SHP77 treated with DMSO at 0.1 percent for 48 hours (cell line): ENCODE measurements at regions not wholly inside any gene's neighbourhood (a gene's known extent, or its start where the extent isn't known, plus 50 kb on each side); places are given as distances from the start of the nearest gene placed in this dataset.
A peak's percentile ranks its signal among the peaks of the same experiment; 100 is the strongest.

ENCODE experiments used
- DNase-seq: peaks from one replicate; lab custom pipeline; 2025; lab: John Stamatoyannopoulos, UW

DNA sequence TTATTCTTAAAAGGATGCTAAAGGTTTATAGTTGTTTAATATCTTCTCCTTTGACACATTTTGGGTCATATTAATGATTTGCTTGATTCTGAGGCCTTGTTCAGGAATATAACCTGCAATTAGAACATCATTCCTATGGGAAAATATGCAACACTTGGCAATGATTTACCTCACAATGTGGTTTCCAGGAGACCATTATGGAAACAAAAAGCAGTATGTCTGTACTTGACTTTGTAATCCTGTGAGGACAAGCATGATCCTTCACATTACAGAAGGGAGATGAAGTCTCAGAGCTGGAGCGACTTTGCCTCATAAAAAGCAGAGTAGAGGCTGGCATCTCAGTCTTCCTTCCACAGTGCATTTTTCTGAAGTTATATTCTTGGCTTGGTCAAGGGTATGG is 57.0 kb upstream of the CDCA7L start:
- DNase-seq: no peak

- DNase-seq: peak; percentile 45
Measured at GRCh38 chr7:22001345-22002004, 55.8 kb upstream of the CDCA7L start.

DNA sequence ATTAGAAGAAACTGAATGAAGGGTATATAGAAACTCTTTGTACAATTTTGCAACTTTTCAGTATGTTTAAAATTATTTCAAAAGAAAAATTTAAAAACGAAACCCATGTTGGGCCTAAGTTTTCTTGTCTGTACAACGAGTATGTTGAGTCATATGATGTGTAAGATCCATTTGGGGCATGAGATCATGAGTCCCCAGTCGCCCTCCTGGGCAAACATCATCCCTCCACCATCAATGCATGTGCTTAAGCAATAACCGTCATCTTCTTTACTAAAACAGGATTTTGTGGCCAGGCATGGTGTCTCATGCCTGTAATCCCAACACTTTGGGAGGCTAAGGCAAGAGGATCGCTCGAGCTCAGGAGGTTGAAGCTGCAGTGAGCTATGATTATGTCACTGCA is 54.2 kb upstream of the CDCA7L start:
- no peak for DNase-seq

GRCh38 chr7:21996641-21997040 is 50.9 kb upstream of the CDCA7L start:
- no peak for DNase-seq
